ENCODE measurements at regions not wholly inside any gene's neighbourhood (a gene's known extent, or its start where the extent isn't known, plus 50 kb on each side); places are given as distances from the start of the nearest gene placed in this dataset.

DNA sequence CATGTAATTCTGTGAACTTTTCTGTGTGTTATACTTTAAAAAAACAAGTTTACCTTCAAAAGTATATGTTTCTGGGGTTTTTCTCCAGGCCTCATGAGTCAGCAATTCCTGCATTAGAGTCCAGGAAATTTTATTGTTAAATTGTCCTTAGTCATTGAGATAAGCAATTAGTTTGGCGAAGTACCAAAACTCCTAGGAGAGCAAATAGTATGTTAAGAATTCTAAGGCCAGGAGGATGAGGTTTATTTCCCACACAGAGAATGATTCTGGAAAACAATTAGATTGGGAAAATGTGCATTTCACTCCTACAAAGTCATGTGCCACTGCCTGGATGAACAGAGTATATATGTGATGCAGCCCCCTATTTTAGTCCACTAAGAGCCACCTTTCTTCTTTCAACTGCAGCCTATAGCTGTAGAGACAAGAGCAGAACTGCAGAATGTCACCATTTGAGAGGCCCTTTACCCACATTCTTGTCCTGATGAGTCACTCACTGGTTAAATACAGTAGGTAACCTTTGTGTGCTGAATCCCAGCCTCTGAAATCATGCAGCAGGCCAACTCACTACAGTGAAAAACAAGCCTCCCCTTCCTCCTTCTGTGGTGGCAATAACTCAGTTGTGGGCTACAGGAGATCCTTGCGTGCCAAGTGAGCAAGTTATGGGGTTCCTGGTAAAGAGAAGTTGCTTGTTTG, 452.8 kb upstream of the THBS1 start:
- TF ChIP-seq ZFP30 (CRISPR knock-in tag; IDR thresholded peaks at IDR 0.05) (no peak), TCF4 (CRISPR knock-in tag; IDR thresholded peaks at IDR 0.05; ENCODE audit: borderline replicate concordance) (no peak), ISL1 (CRISPR knock-in tag; IDR thresholded peaks at IDR 0.05) (peak; percentile 74), OSR1 (CRISPR knock-in tag; IDR thresholded peaks at IDR 0.05) (no peak), ARNTL (CRISPR knock-in tag; IDR thresholded peaks at IDR 0.05; ENCODE audit: borderline replicate concordance, low read depth) (no peak), BACH2 (CRISPR knock-in tag; IDR thresholded peaks at IDR 0.05; ENCODE audit: borderline replicate concordance) (no peak; the same call in 1 of the 2 replicates), ESRRG (CRISPR knock-in tag; IDR thresholded peaks at IDR 0.05) (no peak), ZFP3 (CRISPR knock-in tag; IDR thresholded peaks at IDR 0.05) (peak; percentile 40; the same call in 1 of the 2 replicates), PPARA (CRISPR knock-in tag; IDR thresholded peaks at IDR 0.05; ENCODE audit: borderline replicate concordance) (no peak)
- TF ChIP-seq, protein P1, sequence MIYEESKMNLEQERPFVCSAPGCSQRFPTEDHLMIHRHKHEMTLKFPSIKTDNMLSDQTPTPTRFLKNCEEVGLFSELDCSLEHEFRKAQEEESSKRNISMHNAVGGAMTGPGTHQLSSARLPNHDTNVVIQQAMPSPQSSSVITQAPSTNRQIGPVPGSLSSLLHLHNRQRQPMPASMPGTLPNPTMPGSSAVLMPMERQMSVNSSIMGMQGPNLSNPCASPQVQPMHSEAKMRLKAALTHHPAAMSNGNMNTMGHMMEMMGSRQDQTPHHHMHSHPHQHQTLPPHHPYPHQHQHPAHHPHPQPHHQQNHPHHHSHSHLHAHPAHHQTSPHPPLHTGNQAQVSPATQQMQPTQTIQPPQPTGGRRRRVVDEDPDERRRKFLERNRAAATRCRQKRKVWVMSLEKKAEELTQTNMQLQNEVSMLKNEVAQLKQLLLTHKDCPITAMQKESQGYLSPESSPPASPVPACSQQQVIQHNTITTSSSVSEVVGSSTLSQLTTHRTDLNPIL (CRISPR knock-in tag; IDR thresholded peaks at IDR 0.05; ENCODE audit: low read depth), result no peak
- TF ChIP-seq, protein P2, sequence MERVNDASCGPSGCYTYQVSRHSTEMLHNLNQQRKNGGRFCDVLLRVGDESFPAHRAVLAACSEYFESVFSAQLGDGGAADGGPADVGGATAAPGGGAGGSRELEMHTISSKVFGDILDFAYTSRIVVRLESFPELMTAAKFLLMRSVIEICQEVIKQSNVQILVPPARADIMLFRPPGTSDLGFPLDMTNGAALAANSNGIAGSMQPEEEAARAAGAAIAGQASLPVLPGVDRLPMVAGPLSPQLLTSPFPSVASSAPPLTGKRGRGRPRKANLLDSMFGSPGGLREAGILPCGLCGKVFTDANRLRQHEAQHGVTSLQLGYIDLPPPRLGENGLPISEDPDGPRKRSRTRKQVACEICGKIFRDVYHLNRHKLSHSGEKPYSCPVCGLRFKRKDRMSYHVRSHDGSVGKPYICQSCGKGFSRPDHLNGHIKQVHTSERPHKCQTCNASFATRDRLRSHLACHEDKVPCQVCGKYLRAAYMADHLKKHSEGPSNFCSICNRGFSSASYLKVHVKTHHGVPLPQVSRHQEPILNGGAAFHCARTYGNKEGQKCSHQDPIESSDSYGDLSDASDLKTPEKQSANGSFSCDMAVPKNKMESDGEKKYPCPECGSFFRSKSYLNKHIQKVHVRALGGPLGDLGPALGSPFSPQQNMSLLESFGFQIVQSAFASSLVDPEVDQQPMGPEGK (CRISPR knock-in tag; IDR thresholded peaks at IDR 0.05; ENCODE audit: borderline replicate concordance), result no peak
